H1 (cell line): ENCODE measurements at regions not wholly inside any gene's neighbourhood (a gene's known extent, or its start where the extent isn't known, plus 50 kb on each side); places are given as distances from the start of the nearest gene placed in this dataset.

Experiments
- BACH1 ChIP-seq: IDR thresholded peaks from 2 replicates; pipeline ENCODE4 v1.6.1; 2012; ENCODE audit warnings: low read length, improper control_type of control experiment
- CTCF ChIP-seq, 3 experiments: IDR thresholded peaks; 1 replicate in 2 of 3; 2 replicates in 1 of 3; pipeline versions ENCODE4 v1.5.1 to v1.6.1; 2011; ENCODE audit warnings: low read length in 3 of 3, mild to moderate bottlenecking in 3 of 3, inconsistent platforms in 2 of 3, low read depth in 1 of 3, moderate library complexity in 1 of 3; ENCODE audit not compliant: insufficient read depth in 1 of 3; ENCODE audit errors: control extremely low read depth in 1 of 3
- FOSL1 ChIP-seq: IDR thresholded peaks from 2 replicates; pipeline ENCODE4 v1.6.1; 2011; ENCODE audit warnings: mild to moderate bottlenecking, low read depth, low read length, moderate library complexity; ENCODE audit not compliant: insufficient read depth
- SRF ChIP-seq: IDR thresholded peaks from 2 replicates; pipeline ENCODE4 v1.6.1; 2011; ENCODE audit warnings: mild to moderate bottlenecking, low read depth, low read length, moderate library complexity
- TAF1 ChIP-seq: IDR thresholded peaks from 2 replicates; pipeline ENCODE4 v1.6.1; 2011; ENCODE audit warnings: mild to moderate bottlenecking, low read depth, low read length
- TBP ChIP-seq: IDR thresholded peaks from 2 replicates; pipeline ENCODE4 v1.6.1; 2011; ENCODE audit warnings: low read depth, low read length, improper control_type of control experiment
- TCF12 ChIP-seq: IDR thresholded peaks from 2 replicates; pipeline ENCODE4 v1.6.1; 2011; ENCODE audit warnings: low read depth, mild to moderate bottlenecking, low read length

- TF ChIP-seq CTCF (IDR thresholded peaks at IDR 0.05; ENCODE audit: control extremely low read depth in 1 of 3, insufficient read depth in 1 of 3, low read depth in 1 of 3, low read length in 3 of 3) (no peak), FOSL1 (no peak), TBP (no peak), SRF (no peak), TAF1 (no peak), TCF12 (no peak), BACH1 (no peak)
These were observed 624.2 kb downstream of the GALC start for GRCh38 chr14:87368751-87369150.
